GM19397 (cell line): ENCODE measurements at regions not wholly inside any gene's neighbourhood (a gene's known extent, or its start where the extent isn't known, plus 50 kb on each side); places are given as distances from the start of the nearest gene placed in this dataset.

Experiments
- ATAC-seq: cut with Tn5 transposase; IDR thresholded peaks from one replicate; pipeline ENCODE4 v1.9.1; 2021; ENCODE audit warnings: mild to moderate bottlenecking, moderate library complexity; ENCODE audit not compliant: unreplicated experiment

GRCh38 chr11:115579181-115579825 lies 75.1 kb upstream of the CADM1 start:
- no peak for ATAC-seq

- no peak for ATAC-seq
These were observed 74.1 kb upstream of the CADM1 start for GRCh38 chr11:115578275-115578674.

GRCh38 chr11:115577701-115578100 lies 73.5 kb upstream of the CADM1 start:
- no peak for ATAC-seq

GRCh38 chr11:115576606-115577380 lies 72.6 kb upstream of the CADM1 start:
- ATAC-seq, result no peak

DNA sequence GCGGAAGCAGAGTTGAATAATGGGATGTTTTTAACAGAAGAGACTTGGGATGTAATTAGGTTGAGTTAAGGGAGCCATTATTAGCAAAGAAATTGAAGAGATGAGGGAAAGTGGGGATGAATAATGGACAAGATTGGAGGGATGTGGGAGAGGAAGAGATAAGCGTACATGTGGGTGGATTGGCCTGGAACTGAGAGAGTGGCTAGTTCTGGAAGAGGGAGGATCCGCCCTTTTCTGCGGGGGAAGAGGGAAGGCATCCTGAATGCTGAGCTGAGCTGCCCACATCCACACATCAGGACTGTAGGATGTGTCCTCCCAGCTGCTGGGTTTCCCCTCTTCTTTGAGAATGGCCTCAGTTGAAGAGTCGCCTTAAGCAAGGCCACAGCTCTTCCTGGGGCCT lies 68.3 kb upstream of the CADM1 start:
- ATAC-seq, result no peak

- ATAC-seq, result no peak
These were observed 62.1 kb upstream of the CADM1 start for GRCh38 chr11:115566180-115566764.

DNA sequence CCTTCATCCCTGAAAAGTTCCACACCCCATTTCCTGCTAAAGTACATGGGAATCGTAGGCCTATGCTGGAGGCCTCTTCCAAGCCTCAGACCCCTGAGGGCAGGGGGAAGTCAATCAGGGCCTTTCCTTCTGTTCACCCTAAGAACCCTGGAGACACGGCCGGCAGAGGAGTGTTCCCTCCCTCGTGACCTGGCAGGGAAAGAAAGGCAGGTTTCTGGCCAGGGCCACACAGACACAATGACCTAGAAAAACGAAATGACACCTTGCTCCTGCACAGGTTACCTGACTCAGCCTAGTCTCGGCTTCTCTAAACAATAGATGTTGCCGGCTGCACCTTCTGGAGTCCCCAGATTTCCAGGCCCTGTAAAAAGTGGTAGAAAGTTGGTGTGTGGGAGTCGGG lies 60.6 kb upstream of the CADM1 start:
- no peak for ATAC-seq

GRCh38 chr11:115561116-115561515 lies 56.9 kb upstream of the CADM1 start:
- no peak for ATAC-seq

GRCh38 chr11:115558635-115559034 lies 54.4 kb upstream of the CADM1 start:
- ATAC-seq, result no peak

- ATAC-seq, result no peak
These were observed 53.5 kb upstream of the CADM1 start for GRCh38 chr11:115557681-115558080.

- ATAC-seq, result no peak
These were observed 52.8 kb upstream of the CADM1 start for GRCh38 chr11:115556984-115557383.

DNA sequence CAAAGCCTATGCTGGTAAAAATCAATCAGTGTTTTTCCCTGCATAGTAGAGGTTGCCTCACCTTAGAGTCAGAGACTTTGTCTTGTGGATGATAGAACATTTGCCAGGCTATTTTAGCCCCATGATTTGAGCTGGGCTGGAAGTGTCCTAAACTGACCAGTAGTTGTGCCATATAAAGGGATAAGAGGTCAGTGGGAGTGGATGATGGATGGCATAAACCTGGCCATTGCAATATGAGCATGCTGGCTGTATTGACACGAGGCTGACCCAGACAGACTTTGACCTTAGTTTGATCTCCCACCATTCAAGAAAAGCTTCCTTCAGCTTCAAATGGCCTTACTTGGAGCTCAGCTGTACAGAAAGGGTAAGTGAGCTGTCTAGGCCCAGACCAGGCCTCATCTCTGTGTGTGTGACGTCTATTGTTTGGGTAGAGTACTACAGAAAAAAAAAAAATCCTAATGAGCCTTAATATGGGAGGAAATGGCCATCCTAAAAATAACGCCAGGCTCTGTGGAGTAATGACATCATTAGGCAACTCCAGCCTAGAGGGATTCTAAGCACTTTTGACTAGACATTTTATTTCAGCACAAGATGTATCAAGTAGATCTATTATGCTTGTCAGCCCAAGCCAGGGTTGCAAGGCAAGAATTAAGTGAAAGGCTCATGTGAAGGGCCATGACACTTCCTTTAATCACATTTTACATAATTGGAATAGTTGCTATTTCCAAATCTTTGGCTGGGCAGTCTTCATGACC lies 51.3 kb upstream of the CADM1 start:
- no peak for ATAC-seq
